H9 (cell line): ENCODE measurements at regions not wholly inside any gene's neighbourhood (a gene's known extent, or its start where the extent isn't known, plus 50 kb on each side); places are given as distances from the start of the nearest gene placed in this dataset.

Experiments used
- DNase-seq: peaks from one replicate; pipeline ENCODE4 v3.0.0-alpha.2; 2017
- H2AFZ ChIP-seq: one replicate; pipeline ENCODE4 v1.6.1; 2013; ENCODE audit warnings: mild to moderate bottlenecking, low read length, control low read depth, moderate library complexity
- H2AK5ac ChIP-seq: 2 replicates; pipeline ENCODE4 v1.6.1; 2013; ENCODE audit warnings: low read length, control low read depth, mixed read lengths; ENCODE audit not compliant: insufficient read length
- H2BK120ac ChIP-seq: one replicate; pipeline ENCODE4 v1.6.1; 2013; ENCODE audit warnings: low read depth, mild to moderate bottlenecking, low read length, control low read depth, inconsistent platforms; ENCODE audit not compliant: poor library complexity, severe bottlenecking
- H2BK12ac ChIP-seq: 2 replicates; pipeline ENCODE4 v1.6.1; 2013; ENCODE audit warnings: low read length, control low read depth, mixed read lengths, low read depth; ENCODE audit not compliant: insufficient read length
- H2BK15ac ChIP-seq: 2 replicates; pipeline ENCODE4 v1.6.1; 2013; ENCODE audit warnings: low read depth, low read length, control low read depth
- H2BK20ac ChIP-seq: one replicate; pipeline ENCODE4 v1.6.1; 2013; ENCODE audit warnings: low read depth, mild to moderate bottlenecking, low read length, control low read depth, inconsistent platforms; ENCODE audit not compliant: poor library complexity, severe bottlenecking
- H2BK5ac ChIP-seq: 2 replicates; pipeline ENCODE4 v1.6.1; 2013; ENCODE audit warnings: low read length, control low read depth, mixed read lengths; ENCODE audit not compliant: insufficient read length
- H3K14ac ChIP-seq: 2 replicates; pipeline ENCODE4 v1.6.1; 2013; ENCODE audit warnings: low read length, control low read depth; ENCODE audit not compliant: insufficient read depth
- H3K18ac ChIP-seq: 2 replicates; pipeline ENCODE4 v1.6.1; 2013; ENCODE audit warnings: low read depth, mild to moderate bottlenecking, mixed read lengths, low read length, control low read depth; ENCODE audit not compliant: insufficient read length
- H3K23ac ChIP-seq: 2 replicates; pipeline ENCODE4 v1.6.1; 2013; ENCODE audit warnings: low read length, control low read depth, mixed read lengths, low read depth; ENCODE audit not compliant: insufficient read length
- H3K23me2 ChIP-seq: 2 replicates; pipeline ENCODE4 v1.6.1; 2013; ENCODE audit warnings: low read depth, mild to moderate bottlenecking, mixed read lengths, low read length, control low read depth; ENCODE audit not compliant: insufficient read length, poor library complexity, severe bottlenecking
- H3K27ac ChIP-seq: 2 replicates; pipeline ENCODE4 v1.5.1; 2013; ENCODE audit warnings: low read length, control low read depth, mixed read lengths, low read depth; ENCODE audit not compliant: insufficient read length
- H3K27me3 ChIP-seq: 2 replicates; pipeline ENCODE4 v1.6.1; 2013; ENCODE audit warnings: low read length, control low read depth, inconsistent platforms; ENCODE audit not compliant: insufficient read depth
- H3K4ac ChIP-seq: 2 replicates; pipeline ENCODE4 v1.6.1; 2013; ENCODE audit warnings: low read depth, mild to moderate bottlenecking, control low read depth, inconsistent platforms, low read length, moderate library complexity
- H3K4me1 ChIP-seq: 2 replicates; pipeline ENCODE4 v1.6.1; 2013; ENCODE audit warnings: low read length, control low read depth, inconsistent platforms; ENCODE audit not compliant: insufficient read depth
- H3K4me2 ChIP-seq: 2 replicates; pipeline ENCODE4 v1.6.1; 2013; ENCODE audit warnings: low read length, control low read depth, mixed read lengths; ENCODE audit not compliant: insufficient read length, insufficient read depth
- H3K56ac ChIP-seq: 2 replicates; pipeline ENCODE4 v1.6.1; 2013; ENCODE audit warnings: low read depth, mild to moderate bottlenecking, mixed read lengths, low read length, control low read depth; ENCODE audit not compliant: insufficient read length
- H3K79me1 ChIP-seq: 2 replicates; pipeline ENCODE4 v1.6.1; 2013; ENCODE audit warnings: low read depth, mild to moderate bottlenecking, moderate library complexity, low read length, control low read depth, inconsistent platforms; ENCODE audit not compliant: insufficient read depth, poor library complexity, severe bottlenecking
- H3K79me2 ChIP-seq: 2 replicates; pipeline ENCODE4 v1.6.1; 2013; ENCODE audit warnings: low read length, control low read depth, inconsistent platforms; ENCODE audit not compliant: insufficient read depth
- H3K9ac ChIP-seq: 2 replicates; pipeline ENCODE4 v1.6.1; 2013; ENCODE audit warnings: low read length, control low read depth, mixed read lengths; ENCODE audit not compliant: insufficient read length; ENCODE audit errors: extremely low read depth
- H3K9me3 ChIP-seq: one replicate; pipeline ENCODE4 v1.6.1; 2013; ENCODE audit warnings: low read depth, low read length, inconsistent platforms; ENCODE audit not compliant: control insufficient read depth
- H3T11ph ChIP-seq: one replicate; pipeline ENCODE4 v1.6.1; 2013; ENCODE audit warnings: mild to moderate bottlenecking, low read length, control low read depth, inconsistent platforms
- H4K20me1 ChIP-seq: one replicate; pipeline ENCODE4 v1.6.1; 2013; ENCODE audit not compliant: control insufficient read depth, insufficient read length, insufficient read depth
- H4K5ac ChIP-seq: 2 replicates; pipeline ENCODE4 v1.6.1; 2013; ENCODE audit warnings: low read depth, mild to moderate bottlenecking, mixed read lengths, low read length, control low read depth; ENCODE audit not compliant: insufficient read length
- H4K8ac ChIP-seq: replicated peaks from 2 replicates; pipeline ENCODE4 v1.6.1; 2013; ENCODE audit warnings: low read length, control low read depth, mixed read lengths, low read depth; ENCODE audit not compliant: insufficient read length
- H4K91ac ChIP-seq: 2 replicates; pipeline ENCODE4 v1.6.1; 2013; ENCODE audit warnings: low read depth, mild to moderate bottlenecking, moderate library complexity, mixed read lengths, low read length, control low read depth; ENCODE audit not compliant: insufficient read length
- H3K27ac Mint-ChIP-seq, 3 experiments: 2 replicates in 2 of 3; 3 replicates in 1 of 3; pipeline ENCODE4 v1.8.0; 2020 to 2021; ENCODE audit warnings: mixed read lengths in 3 of 3, mild to moderate bottlenecking in 1 of 3, moderate library complexity in 1 of 3
- H3K27me3 Mint-ChIP-seq: 2 replicates; pipeline ENCODE4 v1.8.0; 2021; ENCODE audit warnings: low read depth, mild to moderate bottlenecking, moderate library complexity, mixed read lengths
- H3K36me3 Mint-ChIP-seq, 3 experiments: 2 replicates in 2 of 3; 3 replicates in 1 of 3; pipeline ENCODE4 v1.8.0; 2020 to 2021; ENCODE audit warnings: low read depth in 3 of 3, mixed read lengths in 3 of 3; ENCODE audit not compliant: insufficient read depth in 1 of 3
- H3K4me1 Mint-ChIP-seq, 2 experiments: 2 replicates each; pipeline ENCODE4 v1.8.0; 2020; ENCODE audit warnings: mixed read lengths in 2 of 2
- H3K4me3 Mint-ChIP-seq, 2 experiments: 2 replicates in 1 of 2; 3 replicates in 1 of 2; pipeline ENCODE4 v1.8.0; 2020 to 2021; ENCODE audit warnings: mild to moderate bottlenecking in 2 of 2, mixed read lengths in 2 of 2, moderate library complexity in 1 of 2
- H3K9me3 Mint-ChIP-seq, 2 experiments: 2 replicates in 1 of 2; 3 replicates in 1 of 2; pipeline ENCODE4 v1.8.0; 2020; ENCODE audit warnings: mild to moderate bottlenecking in 2 of 2, mixed read lengths in 2 of 2, moderate library complexity in 1 of 2
- WGBS: extraction: QIAGEN DNeasy Blood & Tissue Kit; methylation state at CpG from one replicate; pipeline ENCODE4 v1.1.7; 2013; ENCODE audit warnings: missing lambda C conversion rate, low lambda C conversion rate, mixed read lengths; ENCODE audit not compliant: insufficient read length; ENCODE audit errors: extremely low coverage; 5-methylcytosine and 5-hydroxymethylcytosine counted together
- TF ChIP-seq, protein P1 (sequence below): fragments of 200-600 bp; sonication (generic); conservative IDR thresholded peaks from 3 replicates; pipeline ENCODE4 v1.8.0; 2021; ENCODE audit warnings: antibody characterized with exemption, mild to moderate bottlenecking

- Histone ChIP-seq H3K9ac (no peak overlapping the region), H2AFZ (no peak overlapping the region), H3T11ph (no peak overlapping the region), H4K91ac (no peak overlapping the region), H3K79me1 (no peaks in the 10 kb centered on the region), H3K4me1 (no peaks in the 10 kb centered on the region), H3K23ac (no peak overlapping the region), H2BK20ac (no peak overlapping the region), H3K18ac (no peak overlapping the region), H4K5ac (no peak overlapping the region), H3K27me3 (no peaks in the 10 kb centered on the region), H2BK15ac (no peak overlapping the region), H3K9me3 (no peaks in the 10 kb centered on the region), H3K4me2 (no peak overlapping the region), H2BK120ac (no peak overlapping the region), H2BK5ac (no peak overlapping the region), H3K14ac (no peak overlapping the region), H3K23me2 (no peaks in the 10 kb centered on the region), H4K20me1 (no peaks in the 10 kb centered on the region), H3K27ac (no peak overlapping the region), H3K79me2 (no peaks in the 10 kb centered on the region), H4K8ac (no peak overlapping the region), H3K4ac (no peak overlapping the region), H2AK5ac (no peak overlapping the region), H2BK12ac (no peak overlapping the region), H3K56ac (no peak overlapping the region)
- WGBS, result no CpG with 5 or more reads among the region's 5 CpGs
- H3K36me3 Mint-ChIP-seq, result no peaks in the 10 kb centered on the region; a peak in 2 of 7 replicates
- H3K4me3 Mint-ChIP-seq, result no peak overlapping the region
- H3K4me1 Mint-ChIP-seq, result no peaks in the 10 kb centered on the region
- TF ChIP-seq, protein P1, sequence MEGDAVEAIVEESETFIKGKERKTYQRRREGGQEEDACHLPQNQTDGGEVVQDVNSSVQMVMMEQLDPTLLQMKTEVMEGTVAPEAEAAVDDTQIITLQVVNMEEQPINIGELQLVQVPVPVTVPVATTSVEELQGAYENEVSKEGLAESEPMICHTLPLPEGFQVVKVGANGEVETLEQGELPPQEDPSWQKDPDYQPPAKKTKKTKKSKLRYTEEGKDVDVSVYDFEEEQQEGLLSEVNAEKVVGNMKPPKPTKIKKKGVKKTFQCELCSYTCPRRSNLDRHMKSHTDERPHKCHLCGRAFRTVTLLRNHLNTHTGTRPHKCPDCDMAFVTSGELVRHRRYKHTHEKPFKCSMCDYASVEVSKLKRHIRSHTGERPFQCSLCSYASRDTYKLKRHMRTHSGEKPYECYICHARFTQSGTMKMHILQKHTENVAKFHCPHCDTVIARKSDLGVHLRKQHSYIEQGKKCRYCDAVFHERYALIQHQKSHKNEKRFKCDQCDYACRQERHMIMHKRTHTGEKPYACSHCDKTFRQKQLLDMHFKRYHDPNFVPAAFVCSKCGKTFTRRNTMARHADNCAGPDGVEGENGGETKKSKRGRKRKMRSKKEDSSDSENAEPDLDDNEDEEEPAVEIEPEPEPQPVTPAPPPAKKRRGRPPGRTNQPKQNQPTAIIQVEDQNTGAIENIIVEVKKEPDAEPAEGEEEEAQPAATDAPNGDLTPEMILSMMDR, result no peak
- no peaks in the 10 kb centered on the region for H3K27me3 Mint-ChIP-seq
- DNase-seq, result no peak
- no peaks in the 10 kb centered on the region; a peak in 1 of 5 replicates for H3K9me3 Mint-ChIP-seq
- no peak overlapping the region for H3K27ac Mint-ChIP-seq
These were observed 443.6 kb downstream of the CBLN2 start for GRCh38 chr18:72100465-72101004.
